DMS153 treated with DMSO at 0.1 percent for 48 hours (cell line): ENCODE measurements at regions not wholly inside any gene's neighbourhood (a gene's known extent, or its start where the extent isn't known, plus 50 kb on each side); places are given as distances from the start of the nearest gene placed in this dataset.
A peak's percentile ranks its signal among the peaks of the same experiment; 100 is the strongest.

Experiments
- DNase-seq: peaks from one replicate; lab custom pipeline; 2025; ENCODE audit not compliant: unreplicated experiment; lab: John Stamatoyannopoulos, UW

DNA sequence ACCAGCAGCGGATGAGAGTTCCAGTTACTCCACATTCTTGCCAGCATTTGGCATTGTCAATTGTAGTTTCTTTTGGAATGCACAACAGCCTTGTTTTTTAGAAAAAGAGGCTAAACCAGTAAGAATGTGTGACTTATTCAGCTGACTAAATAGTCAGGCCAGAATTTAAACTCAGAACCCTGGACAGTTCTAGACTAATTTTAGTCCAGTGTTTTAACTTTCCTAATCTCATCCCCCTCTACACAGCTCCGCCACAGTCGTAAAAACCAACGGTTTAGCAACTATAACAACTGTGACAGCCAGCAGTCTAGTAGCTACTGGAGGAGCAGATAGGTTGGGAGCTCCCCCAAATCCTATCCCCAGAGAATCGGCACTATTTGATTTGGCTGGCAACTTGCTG lies 103.7 kb downstream of the FOXD1 start:
- DNase-seq: no peak

DNA sequence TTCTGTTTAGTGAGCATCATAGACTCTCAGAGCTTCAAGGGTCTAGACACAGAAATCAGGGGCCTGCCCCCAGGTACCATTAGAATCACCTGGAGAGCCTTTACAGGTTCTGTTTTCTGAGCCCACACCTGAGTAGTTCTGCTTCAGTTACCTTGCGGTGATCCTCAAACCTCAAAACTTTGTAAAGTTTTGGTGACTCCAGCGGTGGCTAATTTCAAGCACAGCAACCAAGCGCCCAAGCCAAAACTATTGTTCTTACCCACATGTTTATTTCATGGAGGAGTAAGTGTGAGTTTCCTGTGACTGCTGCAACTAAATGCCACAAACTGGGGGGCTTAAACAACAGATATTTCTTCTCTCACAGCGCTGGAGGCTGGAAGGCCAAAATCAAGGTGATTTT lies 108.9 kb downstream of the FOXD1 start:
- DNase-seq: no peak

GRCh38 chr5:73339051-73339575 lies 109.5 kb downstream of the FOXD1 start:
- DNase-seq: no peak

DNA sequence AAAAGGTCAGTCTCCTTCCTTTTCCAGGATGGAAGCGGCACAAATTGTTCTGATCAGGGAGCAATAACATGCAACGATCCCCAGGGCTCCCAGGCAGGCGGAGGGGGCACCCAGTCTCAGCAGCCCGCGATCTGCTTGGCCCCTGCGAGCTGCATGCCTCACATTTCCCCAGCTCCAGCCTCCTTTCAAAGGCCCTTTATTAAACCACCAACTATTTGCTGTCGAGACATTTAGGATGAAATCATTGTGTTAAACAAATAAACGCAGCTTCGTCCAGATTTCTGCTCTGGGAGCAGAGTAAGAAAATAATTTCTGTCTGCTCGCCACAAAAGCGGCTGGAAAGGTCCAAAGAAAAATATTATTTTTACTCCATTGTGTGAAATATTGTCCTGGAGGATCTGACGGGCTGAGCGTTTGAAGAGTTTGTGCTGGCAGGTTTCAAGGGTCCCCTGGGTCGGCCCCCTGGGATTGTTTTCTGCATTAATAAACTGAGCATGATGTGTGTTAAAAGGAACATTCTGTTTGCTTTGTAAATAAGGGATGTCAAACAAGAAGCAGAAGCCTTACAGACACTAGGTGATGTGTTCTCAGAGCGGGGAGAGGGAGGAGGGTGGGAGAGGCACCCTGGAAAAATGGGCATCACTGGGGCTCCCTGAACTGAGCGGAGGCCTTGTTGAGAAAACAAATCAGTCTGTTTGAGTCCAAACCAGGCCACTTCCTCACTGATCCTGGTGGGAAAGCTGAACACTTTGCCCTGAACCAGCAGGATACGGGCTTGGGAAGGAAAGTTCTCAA lies 110.1 kb downstream of the FOXD1 start:
- peak; percentile 42 for DNase-seq

GRCh38 chr5:73337586-73338255 lies 110.9 kb downstream of the FOXD1 start:
- DNase-seq: no peak

GRCh38 chr5:73336366-73336765 lies 112.2 kb downstream of the FOXD1 start:
- no peak for DNase-seq

DNA sequence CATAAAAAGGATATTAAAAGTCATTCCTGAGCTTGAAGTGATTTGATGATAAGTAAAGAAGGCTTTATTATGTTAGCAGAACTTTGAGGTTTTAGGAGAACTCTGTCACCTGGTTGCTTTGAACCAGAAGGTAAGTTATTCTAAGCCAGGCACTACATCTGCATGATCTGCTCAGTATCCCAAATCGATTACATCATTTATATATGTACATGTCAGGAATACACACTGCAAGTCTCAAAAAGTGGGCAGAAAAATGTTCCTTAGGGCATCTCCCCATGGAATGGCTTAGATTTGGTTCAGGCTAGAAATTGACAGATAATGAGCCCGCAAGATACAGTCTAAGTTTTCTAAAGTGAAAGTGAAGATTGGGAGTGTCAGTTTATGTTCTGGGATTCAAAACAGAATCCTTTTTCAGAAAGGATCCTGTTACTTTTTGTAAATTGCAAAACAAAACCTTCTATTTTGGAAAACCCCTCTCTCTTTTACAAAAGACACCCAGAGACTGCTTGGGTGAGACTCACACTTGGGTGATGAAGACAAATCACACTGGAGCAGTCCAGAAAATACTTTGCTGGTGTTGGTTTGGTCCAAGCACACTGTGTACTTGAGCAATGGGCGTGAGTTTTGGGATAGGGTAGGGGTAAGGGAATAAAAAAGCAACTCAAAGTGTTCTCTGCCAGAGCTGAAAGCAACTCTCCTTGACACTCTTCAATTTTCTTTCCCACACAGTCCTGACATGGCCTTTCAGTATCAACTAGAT lies 114.5 kb downstream of the FOXD1 start:
- no peak for DNase-seq

- DNase-seq: no peak
Measured at GRCh38 chr5:73330613-73331012, 118.0 kb downstream of the FOXD1 start.

DNA sequence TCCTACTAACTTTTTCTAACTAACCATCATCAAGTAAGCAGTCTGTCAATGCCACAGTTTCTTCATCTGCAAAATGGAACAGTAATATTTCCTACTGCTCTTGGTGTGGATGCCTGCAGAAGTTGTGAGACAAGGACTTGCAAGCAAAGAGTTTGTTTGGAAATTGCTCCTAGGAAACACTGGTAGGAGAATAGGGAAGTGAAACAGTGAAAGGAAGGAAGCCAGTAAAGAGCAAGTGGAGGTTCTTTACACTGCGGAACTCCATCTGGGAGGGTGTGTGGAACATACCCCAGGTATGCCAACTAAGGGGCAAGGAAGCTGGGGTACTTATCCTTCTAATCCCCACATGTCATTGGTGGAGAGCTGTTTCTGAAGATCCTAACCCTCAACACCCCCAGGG lies 119.9 kb downstream of the FOXD1 start:
- DNase-seq: no peak

DNA sequence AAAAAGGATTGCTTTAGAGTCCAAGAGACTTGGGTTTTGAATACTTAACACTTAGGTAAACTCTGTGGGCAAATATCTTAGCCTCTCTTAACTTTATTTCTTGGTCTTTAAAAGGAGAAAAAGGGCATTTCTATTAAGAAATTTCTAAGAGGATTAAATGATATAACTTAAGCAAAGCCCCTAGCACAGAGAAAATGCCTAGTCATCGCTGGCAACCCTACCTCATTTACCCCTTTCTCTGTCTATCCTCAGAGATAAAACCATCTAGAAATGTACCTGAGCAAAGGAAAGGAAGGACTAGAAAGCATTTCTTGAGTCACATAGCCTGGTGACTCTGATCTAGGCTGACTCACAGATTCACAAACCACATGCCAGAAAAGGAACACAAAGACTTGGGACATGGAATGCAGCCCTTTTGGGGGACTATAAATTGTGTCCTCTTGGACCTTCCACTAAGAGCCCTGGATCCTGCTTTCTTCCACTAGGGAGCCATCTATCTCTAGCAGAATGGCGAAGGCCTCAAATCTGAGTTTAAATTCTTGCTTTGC lies 120.6 kb downstream of the FOXD1 start:
- DNase-seq: no peak

- DNase-seq: no peak
Measured at GRCh38 chr5:73325546-73325945, 123.0 kb downstream of the FOXD1 start.

- DNase-seq: no peak
Measured at GRCh38 chr5:73323466-73323865, 125.1 kb downstream of the FOXD1 start.

GRCh38 chr5:73322437-73323076 lies 126.0 kb downstream of the FOXD1 start:
- DNase-seq: peak; percentile 8

DNA sequence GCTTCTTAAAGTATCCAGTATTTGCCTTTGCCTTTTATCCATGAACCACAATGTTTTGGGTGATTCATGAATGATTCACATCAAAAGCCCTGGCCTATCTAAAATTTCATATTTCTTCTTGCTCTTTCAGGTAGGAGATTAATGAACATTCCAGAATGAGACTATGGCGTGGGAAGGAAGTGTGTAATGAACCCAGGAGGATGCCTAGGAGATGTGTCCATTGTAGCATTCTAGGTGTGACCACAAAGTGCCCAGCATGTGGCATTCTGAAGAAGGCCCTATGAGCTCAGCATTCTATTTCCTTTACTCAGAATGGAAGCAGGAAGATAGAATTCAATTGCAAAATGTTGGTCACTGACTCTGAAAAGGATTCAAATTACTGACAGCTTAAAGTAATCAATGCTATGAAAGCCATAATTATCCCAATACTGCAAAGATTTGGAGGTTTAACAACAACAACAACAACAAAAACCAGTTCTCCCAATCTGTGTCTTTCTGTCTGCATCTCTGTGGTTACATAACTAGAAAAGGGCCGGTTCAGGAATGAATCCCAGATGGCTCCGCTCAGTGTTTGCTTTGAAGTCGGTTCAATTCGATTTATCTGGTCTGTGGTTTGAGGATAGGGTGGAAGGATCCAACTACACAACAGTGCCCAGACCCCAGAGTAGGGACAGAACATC lies 126.7 kb downstream of the FOXD1 start:
- DNase-seq: no peak

GRCh38 chr5:73319036-73319435 lies 129.5 kb downstream of the FOXD1 start:
- DNase-seq: no peak

DNA sequence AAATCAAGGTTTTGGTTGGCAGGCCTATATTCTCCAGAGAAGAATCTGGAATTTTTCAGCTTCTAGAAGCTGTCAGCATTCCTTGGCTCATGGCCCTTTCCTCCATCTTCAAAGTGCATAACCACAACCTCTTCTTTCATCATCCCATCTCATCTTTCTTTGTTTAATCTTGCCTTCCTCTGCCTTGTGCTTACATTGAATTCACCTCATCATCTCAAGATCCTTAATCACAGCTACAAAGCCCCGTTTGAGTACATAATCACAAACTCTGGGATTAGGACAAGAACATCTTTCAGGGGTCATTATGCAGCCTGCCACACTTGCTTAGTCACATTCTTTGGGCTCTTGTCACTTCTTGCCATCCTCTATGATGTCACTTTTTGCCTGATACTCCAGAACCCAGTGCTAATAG lies 130.3 kb downstream of the FOXD1 start:
- no peak for DNase-seq

DNA sequence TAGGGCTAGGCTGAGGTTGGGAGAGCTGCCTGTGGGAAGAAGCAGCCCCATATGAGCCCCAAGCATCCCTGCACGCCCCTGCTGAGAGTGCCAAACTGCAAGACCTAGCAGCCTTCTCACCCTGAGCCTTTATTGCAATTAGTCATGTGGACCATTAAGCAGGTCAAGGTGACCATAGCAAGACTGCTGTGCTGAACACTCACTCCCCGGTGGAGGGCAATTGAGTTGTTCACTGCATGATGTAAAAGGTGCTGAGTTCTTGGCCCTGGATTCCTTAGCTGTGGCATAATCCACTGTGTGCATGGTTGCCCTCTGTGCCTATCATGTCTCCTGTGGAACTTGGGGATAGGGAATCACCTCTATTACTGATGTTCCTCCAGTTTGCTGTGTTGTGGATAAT lies 131.1 kb downstream of the FOXD1 start:
- DNase-seq: no peak

DNA sequence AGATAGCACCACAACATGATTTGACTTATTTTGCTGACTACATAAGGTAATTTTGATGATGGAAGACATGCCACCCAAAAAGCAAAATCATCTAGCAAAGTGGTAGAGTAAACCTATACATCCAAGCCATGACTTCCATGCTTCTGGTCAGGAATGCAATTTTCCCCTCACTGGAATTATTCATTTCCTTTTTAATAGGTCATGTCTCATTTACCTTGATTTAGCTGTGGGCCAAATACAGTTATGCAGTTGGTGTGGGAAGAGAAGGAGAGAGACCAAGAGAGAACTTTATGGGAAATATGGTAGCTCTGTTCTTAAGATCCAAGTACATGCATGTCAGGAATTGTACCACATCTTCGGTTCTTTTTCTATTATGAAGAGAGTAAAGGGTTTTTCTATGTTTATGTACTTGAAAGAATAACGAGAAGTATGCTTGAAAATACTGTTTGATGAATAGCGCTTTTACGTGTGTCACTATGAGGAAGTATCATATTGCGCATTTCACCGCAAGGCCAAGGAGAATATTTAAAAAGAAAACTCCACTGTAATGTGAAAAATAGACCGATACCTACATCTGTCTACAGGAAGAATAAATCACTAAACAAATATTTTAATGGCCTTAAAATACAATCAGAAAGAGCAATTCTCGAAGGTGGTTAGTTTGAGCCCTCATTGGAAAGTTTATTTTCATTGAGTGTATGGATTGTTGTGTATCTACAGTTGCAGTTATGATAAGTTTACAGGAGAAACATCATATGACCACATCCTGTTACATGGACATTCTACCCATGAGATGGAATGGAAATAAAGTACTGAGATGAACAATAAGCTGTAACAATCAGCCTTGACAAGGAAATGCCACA lies 134.0 kb downstream of the FOXD1 start:
- no peak for DNase-seq

DNA sequence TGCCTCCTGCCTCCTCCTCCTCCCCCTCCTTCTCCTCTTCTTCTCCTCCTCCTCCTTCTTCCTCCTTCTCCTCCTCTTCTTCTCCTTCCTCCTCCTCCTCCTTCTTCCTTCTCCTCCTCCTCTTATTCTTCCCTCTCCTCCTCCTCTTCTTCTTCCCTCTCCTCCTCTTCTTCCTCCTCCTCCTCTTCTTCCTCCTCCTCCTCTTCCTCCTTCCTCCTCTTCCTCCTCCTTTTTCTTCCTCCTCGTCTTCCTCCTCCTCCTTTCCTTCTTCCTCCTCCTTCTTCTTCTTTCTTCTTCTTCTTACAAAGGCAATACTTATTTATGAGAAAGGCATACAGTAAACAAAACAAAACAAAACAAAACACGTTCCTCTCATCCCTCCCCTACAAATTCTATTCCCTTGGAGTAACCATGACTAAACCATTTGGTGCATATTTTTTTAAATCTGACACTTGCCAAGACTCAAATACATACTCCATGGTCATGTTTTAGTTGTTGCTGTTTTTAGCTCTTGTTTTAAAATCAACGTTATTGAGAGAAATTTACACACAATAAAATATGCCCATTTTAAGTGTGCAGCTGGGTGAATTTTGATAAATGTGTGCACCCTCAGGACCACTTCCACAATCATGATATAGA lies 135.6 kb downstream of the FOXD1 start:
- no peak for DNase-seq
